Astrocyte (in vitro differentiated cells and primary cell): ENCODE measurements at regions not wholly inside any gene's neighbourhood (a gene's known extent, or its start where the extent isn't known, plus 50 kb on each side); places are given as distances from the start of the nearest gene placed in this dataset.

Experiments
- DNase-seq: peaks from one replicate; pipeline ENCODE4 v3.0.0-alpha.2; 2010; ENCODE audit warnings: low read depth
- FAIRE-seq: peaks from 2 replicates; lab custom pipeline; 2011; peaks lifted over from hg19 to GRCh38; lab: Jason Lieb, UNC
- H2AFZ ChIP-seq: 2 replicates; pipeline ENCODE4 v1.6.0; 2012; ENCODE audit warnings: low read depth, low read length, inconsistent platforms
- H3K27ac ChIP-seq: 2 replicates; pipeline ENCODE4 v1.5.1; 2011; ENCODE audit warnings: low read depth, low read length, inconsistent platforms
- H3K27me3 ChIP-seq: 2 replicates; pipeline ENCODE4 v1.6.0; 2011; ENCODE audit warnings: low read length, inconsistent platforms; ENCODE audit not compliant: insufficient read depth
- H3K36me3 ChIP-seq: 2 replicates; pipeline ENCODE4 v1.5.1; 2011; ENCODE audit warnings: low read length, inconsistent platforms; ENCODE audit not compliant: insufficient read depth
- H3K4me1 ChIP-seq: 2 replicates; pipeline ENCODE4 v1.5.1; 2011; ENCODE audit warnings: low read length, inconsistent platforms; ENCODE audit not compliant: insufficient read depth
- H3K4me2 ChIP-seq: 2 replicates; pipeline ENCODE4 v1.6.0; 2012; ENCODE audit warnings: low read length, inconsistent platforms
- H3K4me3 ChIP-seq: 2 replicates; pipeline ENCODE4 v1.5.1; 2011; ENCODE audit warnings: low read depth, mild to moderate bottlenecking, low read length, inconsistent platforms; ENCODE audit not compliant: insufficient read depth
- H3K79me2 ChIP-seq: 2 replicates; pipeline ENCODE4 v1.6.0; 2012; ENCODE audit warnings: mild to moderate bottlenecking, low read length, inconsistent platforms; ENCODE audit not compliant: insufficient read depth
- H3K9ac ChIP-seq: 2 replicates; pipeline ENCODE4 v1.6.0; 2012; ENCODE audit warnings: mild to moderate bottlenecking, low read length, inconsistent platforms
- H3K9me3 ChIP-seq: 2 replicates; pipeline ENCODE4 v1.5.1; 2012; ENCODE audit warnings: low read depth, mild to moderate bottlenecking, low read length, inconsistent platforms; ENCODE audit not compliant: insufficient read depth
- H4K20me1 ChIP-seq: 2 replicates; pipeline ENCODE4 v1.6.0; 2012; ENCODE audit warnings: low read length, inconsistent platforms; ENCODE audit not compliant: insufficient read depth
- H3K27ac Mint-ChIP-seq: one replicate; pipeline ENCODE4 v1.8.0; 2021; ENCODE audit warnings: mild to moderate bottlenecking, mixed read lengths; ENCODE audit not compliant: unreplicated experiment
- H3K27me3 Mint-ChIP-seq: one replicate; pipeline ENCODE4 v1.8.0; 2021; ENCODE audit warnings: low read depth, mixed read lengths; ENCODE audit not compliant: unreplicated experiment
- H3K36me3 Mint-ChIP-seq: one replicate; pipeline ENCODE4 v1.8.0; 2021; ENCODE audit warnings: low read depth, mixed read lengths; ENCODE audit not compliant: unreplicated experiment
- H3K4me1 Mint-ChIP-seq: one replicate; pipeline ENCODE4 v1.8.0; 2021; ENCODE audit warnings: low read depth, mixed read lengths; ENCODE audit not compliant: unreplicated experiment
- H3K4me3 Mint-ChIP-seq: one replicate; pipeline ENCODE4 v1.8.0; 2021; ENCODE audit warnings: mild to moderate bottlenecking, moderate library complexity, mixed read lengths; ENCODE audit not compliant: unreplicated experiment
- H3K9me3 Mint-ChIP-seq: one replicate; pipeline ENCODE4 v1.8.0; 2021; ENCODE audit warnings: mild to moderate bottlenecking, mixed read lengths; ENCODE audit not compliant: unreplicated experiment
- CTCF ChIP-seq: IDR thresholded peaks from 2 replicates; pipeline ENCODE4 v1.5.1; 2011; ENCODE audit warnings: low read depth, mild to moderate bottlenecking, inconsistent platforms, low read length, moderate library complexity; ENCODE audit not compliant: insufficient read depth
- EZH2 ChIP-seq: IDR thresholded peaks from 2 replicates; pipeline ENCODE4 v1.6.1; 2012; ENCODE audit warnings: mild to moderate bottlenecking, low read length, inconsistent platforms; ENCODE audit not compliant: insufficient read depth

DNA sequence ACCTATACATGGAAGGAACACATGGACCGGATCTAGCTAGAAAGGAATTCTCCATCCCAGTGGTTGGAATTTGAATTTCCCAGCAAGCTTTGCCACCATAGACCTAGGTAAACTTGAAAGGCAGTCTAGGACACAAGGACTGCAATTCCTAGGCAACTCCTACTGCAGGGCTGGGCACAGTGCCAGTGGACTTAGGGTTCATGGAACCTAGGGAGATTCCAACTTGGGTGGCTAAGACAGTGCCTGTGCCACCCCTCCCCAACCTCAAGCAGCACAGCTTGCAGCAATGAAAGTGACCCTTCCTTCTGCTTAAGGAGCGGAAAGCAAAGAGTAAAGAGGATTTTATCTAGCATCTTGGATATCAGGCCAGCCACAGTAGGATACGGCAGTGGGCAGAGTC lies 663.3 kb downstream of the ELAVL2 start:
- no peaks in the 10 kb centered on the region for H3K27me3 ChIP-seq
- TF ChIP-seq CTCF (no peak), EZH2 (no peak)
- no peaks in the 10 kb centered on the region for H3K36me3 Mint-ChIP-seq
- no peak overlapping the region for H2AFZ ChIP-seq
- no peak overlapping the region for H3K27ac ChIP-seq
- no peak overlapping the region for H3K27ac Mint-ChIP-seq
- peaks cover 3% of the 10 kb centered on the region for H3K9me3 ChIP-seq
- H3K4me1 ChIP-seq, result no peaks in the 10 kb centered on the region
- no peak for FAIRE-seq
- H3K4me2 ChIP-seq, result no peak overlapping the region
- no peaks in the 10 kb centered on the region for H3K36me3 ChIP-seq
- no peak overlapping the region for H3K9ac ChIP-seq
- no peak for DNase-seq
- H3K4me3 Mint-ChIP-seq, result no peak overlapping the region
- H3K79me2 ChIP-seq, result no peaks in the 10 kb centered on the region
- H3K27me3 Mint-ChIP-seq, result no peaks in the 10 kb centered on the region
- H3K9me3 Mint-ChIP-seq, result no peaks in the 10 kb centered on the region
- H3K4me1 Mint-ChIP-seq, result no peaks in the 10 kb centered on the region
- H3K4me3 ChIP-seq, result no peak overlapping the region
- H4K20me1 ChIP-seq, result no peaks in the 10 kb centered on the region

- no peak overlapping the region for H3K4me3 Mint-ChIP-seq
- no peaks in the 10 kb centered on the region for H3K36me3 Mint-ChIP-seq
- no peaks in the 10 kb centered on the region for H3K27me3 ChIP-seq
- no peak for FAIRE-seq
- H2AFZ ChIP-seq, result no peak overlapping the region
- H3K79me2 ChIP-seq, result no peaks in the 10 kb centered on the region
- no peaks in the 10 kb centered on the region for H3K9me3 ChIP-seq
- no peaks in the 10 kb centered on the region for H3K4me1 Mint-ChIP-seq
- H3K9me3 Mint-ChIP-seq, result no peaks in the 10 kb centered on the region
- H3K4me2 ChIP-seq, result no peak overlapping the region
- H3K27ac ChIP-seq, result no peak overlapping the region
- no peak overlapping the region for H3K4me3 ChIP-seq
- no peak for DNase-seq
- H4K20me1 ChIP-seq, result no peaks in the 10 kb centered on the region
- TF ChIP-seq CTCF (no peak), EZH2 (no peak)
- H3K27me3 Mint-ChIP-seq, result no peaks in the 10 kb centered on the region
- no peaks in the 10 kb centered on the region for H3K4me1 ChIP-seq
- no peaks in the 10 kb centered on the region for H3K36me3 ChIP-seq
- no peak overlapping the region for H3K9ac ChIP-seq
- no peak overlapping the region for H3K27ac Mint-ChIP-seq
These were observed 654.6 kb downstream of the ELAVL2 start for GRCh38 chr9:23171479-23171878.

GRCh38 chr9:23172206-23172605 lies 653.8 kb downstream of the ELAVL2 start:
- no peaks in the 10 kb centered on the region for H3K79me2 ChIP-seq
- no peaks in the 10 kb centered on the region for H3K27me3 Mint-ChIP-seq
- TF ChIP-seq CTCF, result no peak
- no peak for TF ChIP-seq EZH2

More at GRCh38 chr9:23172206-23172605, 653.8 kb downstream of the ELAVL2 start:
- no peak overlapping the region for H3K4me2 ChIP-seq
- H3K4me1 Mint-ChIP-seq, result no peaks in the 10 kb centered on the region
- H3K27me3 ChIP-seq, result no peaks in the 10 kb centered on the region
- DNase-seq (no peak), FAIRE-seq (no peak)
- no peak overlapping the region for H2AFZ ChIP-seq
- no peak overlapping the region for H3K27ac Mint-ChIP-seq
- no peak overlapping the region for H3K4me3 ChIP-seq
- no peaks in the 10 kb centered on the region for H3K9me3 ChIP-seq
- H3K36me3 Mint-ChIP-seq, result no peaks in the 10 kb centered on the region
- no peaks in the 10 kb centered on the region for H4K20me1 ChIP-seq
- H3K9me3 Mint-ChIP-seq, result no peaks in the 10 kb centered on the region
- no peak overlapping the region for H3K4me3 Mint-ChIP-seq
- H3K9ac ChIP-seq, result no peak overlapping the region
- H3K36me3 ChIP-seq, result no peaks in the 10 kb centered on the region
- H3K4me1 ChIP-seq, result no peaks in the 10 kb centered on the region
- no peak overlapping the region for H3K27ac ChIP-seq
